ENCODE measurements at regions not wholly inside any gene's neighbourhood (a gene's known extent, or its start where the extent isn't known, plus 50 kb on each side); places are given as distances from the start of the nearest gene placed in this dataset.

GRCh38 chr6:27851440-27851839 lies 60.8 kb downstream of the OR2B2 start:
- TF ChIP-seq REST (IDR thresholded peaks at IDR 0.05; ENCODE audit: insufficient read depth in 1 of 2, low read depth in 2 of 2, low read length in 2 of 2) (no peak), POLR2AphosphoS5 (IDR thresholded peaks at IDR 0.05; ENCODE audit: low read depth, low read length) (no peak), SIN3A (IDR thresholded peaks at IDR 0.05; ENCODE audit: borderline replicate concordance, insufficient read depth, low read length) (no peak)
